ENCODE measurements at regions not wholly inside any gene's neighbourhood (a gene's known extent, or its start where the extent isn't known, plus 50 kb on each side); places are given as distances from the start of the nearest gene placed in this dataset.

GRCh38 chrX:139091066-139091465 is 379.5 kb upstream of the FGF13 start:
- DNase-seq: no peak
- Histone ChIP-seq H3K4me3 (no peak overlapping the region), H3K4me1 (no peaks in the 10 kb centered on the region), H3K9me3 (no peaks in the 10 kb centered on the region), H3K36me3 (no peaks in the 10 kb centered on the region), H3K27me3 (no peaks in the 10 kb centered on the region), H3K27ac (no peak overlapping the region)
- TF ChIP-seq POLR2A (IDR thresholded peaks at IDR 0.05): no peak
- TF ChIP-seq, protein P1, sequence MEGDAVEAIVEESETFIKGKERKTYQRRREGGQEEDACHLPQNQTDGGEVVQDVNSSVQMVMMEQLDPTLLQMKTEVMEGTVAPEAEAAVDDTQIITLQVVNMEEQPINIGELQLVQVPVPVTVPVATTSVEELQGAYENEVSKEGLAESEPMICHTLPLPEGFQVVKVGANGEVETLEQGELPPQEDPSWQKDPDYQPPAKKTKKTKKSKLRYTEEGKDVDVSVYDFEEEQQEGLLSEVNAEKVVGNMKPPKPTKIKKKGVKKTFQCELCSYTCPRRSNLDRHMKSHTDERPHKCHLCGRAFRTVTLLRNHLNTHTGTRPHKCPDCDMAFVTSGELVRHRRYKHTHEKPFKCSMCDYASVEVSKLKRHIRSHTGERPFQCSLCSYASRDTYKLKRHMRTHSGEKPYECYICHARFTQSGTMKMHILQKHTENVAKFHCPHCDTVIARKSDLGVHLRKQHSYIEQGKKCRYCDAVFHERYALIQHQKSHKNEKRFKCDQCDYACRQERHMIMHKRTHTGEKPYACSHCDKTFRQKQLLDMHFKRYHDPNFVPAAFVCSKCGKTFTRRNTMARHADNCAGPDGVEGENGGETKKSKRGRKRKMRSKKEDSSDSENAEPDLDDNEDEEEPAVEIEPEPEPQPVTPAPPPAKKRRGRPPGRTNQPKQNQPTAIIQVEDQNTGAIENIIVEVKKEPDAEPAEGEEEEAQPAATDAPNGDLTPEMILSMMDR (IDR thresholded peaks at IDR 0.05): no peak
- intact Hi-C loops (cut with DNase I): no loop called here

- no peaks in the 10 kb centered on the region for H3K27me3 ChIP-seq
- TF ChIP-seq POLR2A (IDR thresholded peaks at IDR 0.05): no peak
- TF ChIP-seq, protein P1 (IDR thresholded peaks at IDR 0.05): no peak
- 68 to 72% methylated on average over 2 of the region's 2 CpGs for WGBS, 2 donors
- no peaks in the 10 kb centered on the region for H3K36me3 ChIP-seq
- DNase-seq: no peak
- intact Hi-C loops (cut with DNase I): no loop called here
- H3K4me3 ChIP-seq: no peak overlapping the region
- H3K27ac ChIP-seq: no peak overlapping the region
- no peaks in the 10 kb centered on the region for H3K4me1 ChIP-seq
- H3K9me3 ChIP-seq: no peaks in the 10 kb centered on the region
These were observed 374.7 kb upstream of the FGF13 start for GRCh38 chrX:139086246-139086645.

DNA sequence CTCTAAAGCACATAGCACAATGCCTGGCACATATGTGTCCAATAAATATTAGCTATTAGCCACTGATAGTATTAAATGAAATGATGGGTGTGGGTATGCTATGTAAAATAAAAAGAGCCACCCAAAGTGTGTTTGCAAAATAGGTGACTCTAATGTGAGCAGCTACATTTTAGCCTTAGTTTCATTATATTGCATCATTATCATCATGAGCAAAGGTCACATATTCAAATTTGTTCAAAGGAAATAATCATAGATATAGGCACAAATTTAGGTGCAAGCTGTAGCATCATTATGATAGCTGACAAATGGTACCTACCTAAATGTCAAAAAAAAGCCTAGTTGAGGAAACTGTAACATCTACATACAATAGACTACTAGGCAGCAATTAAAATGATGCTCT is 373.9 kb upstream of the FGF13 start:
- Histone ChIP-seq H3K4me3 (no peak overlapping the region), H3K9me3 (no peaks in the 10 kb centered on the region), H3K27me3 (no peaks in the 10 kb centered on the region), H3K4me1 (no peaks in the 10 kb centered on the region), H3K36me3 (no peaks in the 10 kb centered on the region), H3K27ac (no peak overlapping the region)
- no peak for TF ChIP-seq POLR2A (IDR thresholded peaks at IDR 0.05)
- TF ChIP-seq, protein P1 (IDR thresholded peaks at IDR 0.05): no peak
- DNase-seq: no peak
- intact Hi-C loops (cut with DNase I): no loop called here

- no peak for DNase-seq
- intact Hi-C loops (cut with DNase I): no loop called here
- H3K27ac ChIP-seq: no peak overlapping the region
- no peaks in the 10 kb centered on the region for H3K27me3 ChIP-seq
- no peaks in the 10 kb centered on the region for H3K9me3 ChIP-seq
- no peaks in the 10 kb centered on the region for H3K4me1 ChIP-seq
- no peak overlapping the region for H3K4me3 ChIP-seq
- no peaks in the 10 kb centered on the region for H3K36me3 ChIP-seq
- 56 to 68% methylated on average over 2 to 3 of the region's 3 CpGs for WGBS, 2 donors
- TF ChIP-seq, protein P1 (IDR thresholded peaks at IDR 0.05): no peak
- no peak for TF ChIP-seq POLR2A (IDR thresholded peaks at IDR 0.05)
These were observed 371.7 kb upstream of the FGF13 start for GRCh38 chrX:139083191-139083590.

GRCh38 chrX:139081965-139082364 is 370.4 kb upstream of the FGF13 start:
- Histone ChIP-seq H3K4me1 (no peaks in the 10 kb centered on the region), H3K27me3 (no peaks in the 10 kb centered on the region), H3K27ac (no peak overlapping the region), H3K9me3 (no peaks in the 10 kb centered on the region), H3K4me3 (no peak overlapping the region), H3K36me3 (no peaks in the 10 kb centered on the region)
- no peak for DNase-seq
- intact Hi-C loops (cut with DNase I): no loop called here
- 73 to 100% methylated on average over 3 of the region's 3 CpGs for WGBS, 2 donors
- TF ChIP-seq, protein P1 (IDR thresholded peaks at IDR 0.05): no peak
- TF ChIP-seq POLR2A (IDR thresholded peaks at IDR 0.05): no peak

All from esophagus squamous epithelium (tissue), 5 donors.